Urothelium cell line (cell line): ENCODE measurements at regions not wholly inside any gene's neighbourhood (a gene's known extent, or its start where the extent isn't known, plus 50 kb on each side); places are given as distances from the start of the nearest gene placed in this dataset.

Source experiments
- DNase-seq: peaks from one replicate; pipeline ENCODE4 v3.0.0; 2011; ENCODE audit warnings: low spot score, mixed read lengths
- FAIRE-seq: peaks from 2 replicates; lab custom pipeline; 2011; peaks lifted over from hg19 to GRCh38; lab: Jason Lieb, UNC

DNA sequence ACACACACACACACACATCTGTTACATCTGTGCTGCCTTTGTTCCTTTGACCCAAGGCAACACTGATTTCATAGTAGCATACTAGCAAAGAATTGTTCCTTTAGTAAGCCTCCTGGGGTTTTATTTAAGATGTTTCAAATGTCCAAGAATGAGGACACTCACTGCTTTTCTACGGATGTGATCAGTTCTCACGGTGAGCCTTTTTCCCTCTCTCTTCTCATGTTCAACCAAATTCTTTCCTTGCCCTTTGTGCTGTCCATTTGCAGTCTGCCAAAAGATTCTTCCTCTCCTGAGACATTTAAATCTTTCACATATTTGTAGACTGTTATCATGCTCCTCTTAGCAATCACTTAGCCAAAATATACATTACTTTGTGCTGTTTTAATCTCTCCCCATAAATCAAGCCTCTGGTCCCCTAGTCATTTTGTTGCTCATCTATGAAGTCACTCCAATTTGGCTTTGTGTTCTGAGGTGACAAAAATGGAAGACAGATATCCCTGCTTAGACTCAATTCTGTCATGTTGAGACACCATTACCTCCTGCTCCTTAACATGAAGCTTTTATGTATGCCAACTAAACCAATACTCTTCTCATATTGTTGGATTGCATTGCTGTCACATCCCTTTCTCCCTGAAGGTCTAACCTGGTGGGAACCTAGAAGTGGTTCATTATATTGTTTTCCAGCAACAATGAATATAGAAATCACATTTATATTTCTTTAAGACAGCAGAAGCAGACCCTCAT, 1605.3 kb upstream of the ACVR2A start:
- DNase-seq, result no peak
- FAIRE-seq, result no peak

DNA sequence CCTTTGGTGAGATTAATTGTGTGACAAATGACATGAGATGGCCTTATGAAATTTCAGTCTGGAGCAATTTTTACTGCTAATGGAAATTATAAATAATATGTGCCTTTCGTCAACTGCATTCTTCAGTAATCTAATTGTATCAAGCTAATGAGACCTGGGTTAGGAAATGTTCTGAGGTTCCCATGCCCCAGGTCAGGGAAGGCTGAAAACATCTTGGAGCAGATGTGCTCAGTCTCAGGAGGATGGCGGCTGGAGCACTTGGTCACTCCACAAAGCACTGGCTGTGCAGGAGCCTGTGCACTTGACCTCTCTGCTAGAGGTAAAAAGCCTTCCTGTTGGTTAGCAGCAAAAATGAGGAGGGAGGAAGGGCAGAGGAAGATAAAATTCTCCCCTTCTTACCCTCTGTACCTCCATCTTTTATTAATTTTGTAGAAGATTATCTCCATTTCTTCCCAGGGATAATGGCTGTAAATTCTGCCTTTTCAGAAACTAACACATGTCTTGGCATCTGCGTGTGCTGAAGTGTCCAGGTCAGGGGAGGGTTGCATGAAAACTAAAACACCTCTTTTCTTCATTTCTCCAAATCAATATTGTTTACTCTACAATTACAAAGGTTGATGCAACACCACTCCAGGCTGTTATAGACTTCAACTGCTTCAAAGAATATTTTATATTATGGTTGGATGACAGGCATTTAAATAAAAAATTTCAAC, 1606.4 kb upstream of the ACVR2A start:
- DNase-seq (no peak), FAIRE-seq (no peak)

DNA sequence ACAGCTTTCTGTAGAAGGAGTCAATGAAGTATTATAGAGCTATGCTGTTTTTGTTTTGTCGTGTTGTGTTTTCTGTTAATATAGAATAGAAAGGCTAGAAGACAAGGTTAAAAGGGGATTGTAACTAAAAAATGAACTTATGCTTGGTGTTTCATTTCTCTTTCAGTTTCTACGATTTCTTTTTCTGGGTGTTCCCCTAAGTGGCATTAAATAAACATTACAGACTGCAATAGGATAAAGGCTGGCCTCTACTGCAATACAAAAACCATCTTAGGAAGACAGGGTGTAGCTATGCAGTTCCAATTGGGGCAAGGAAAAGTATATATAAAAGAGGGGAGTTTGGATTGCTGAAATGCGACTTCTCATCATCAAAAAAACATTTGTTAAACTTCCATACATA, 1609.7 kb upstream of the ACVR2A start:
- FAIRE-seq, result no peak
- DNase-seq, result no peak

DNA sequence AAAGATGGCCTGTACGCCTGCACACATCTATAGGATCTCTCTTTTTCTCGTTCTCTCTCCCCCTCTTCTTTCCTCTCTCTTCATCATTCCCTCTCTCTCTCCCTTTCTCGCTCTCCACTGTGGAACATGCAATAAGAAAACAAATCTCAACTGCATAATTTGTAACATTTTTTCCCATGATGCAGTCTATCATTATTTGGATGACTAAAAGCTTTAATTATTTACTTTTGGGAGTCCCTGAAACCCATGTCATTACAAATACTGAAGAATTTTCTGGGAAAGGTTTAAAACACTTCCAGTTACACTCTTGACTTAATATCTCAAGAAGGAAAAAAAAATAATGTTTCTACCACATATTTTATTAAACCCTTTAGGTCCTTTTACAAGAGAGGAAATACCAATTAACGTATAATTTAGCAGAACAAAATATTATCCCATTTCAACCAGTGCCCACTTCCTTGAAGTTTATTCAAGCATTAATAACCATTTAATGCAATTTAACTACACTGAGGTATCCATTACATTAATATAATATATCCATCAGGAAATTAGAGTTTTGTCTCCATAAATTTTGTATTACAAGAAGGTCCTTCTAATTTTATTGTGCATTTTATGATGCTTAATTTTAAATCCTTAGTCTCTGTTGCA, 1615.2 kb upstream of the ACVR2A start:
- DNase-seq, result no peak
- no peak for FAIRE-seq

- DNase-seq, result no peak
- no peak for FAIRE-seq
Observed at GRCh38 chr2:146228466-146229058, 1616.3 kb upstream of the ACVR2A start.

- FAIRE-seq, result no peak
- no peak for DNase-seq
Observed at GRCh38 chr2:146228020-146228393, 1616.8 kb upstream of the ACVR2A start.

DNA sequence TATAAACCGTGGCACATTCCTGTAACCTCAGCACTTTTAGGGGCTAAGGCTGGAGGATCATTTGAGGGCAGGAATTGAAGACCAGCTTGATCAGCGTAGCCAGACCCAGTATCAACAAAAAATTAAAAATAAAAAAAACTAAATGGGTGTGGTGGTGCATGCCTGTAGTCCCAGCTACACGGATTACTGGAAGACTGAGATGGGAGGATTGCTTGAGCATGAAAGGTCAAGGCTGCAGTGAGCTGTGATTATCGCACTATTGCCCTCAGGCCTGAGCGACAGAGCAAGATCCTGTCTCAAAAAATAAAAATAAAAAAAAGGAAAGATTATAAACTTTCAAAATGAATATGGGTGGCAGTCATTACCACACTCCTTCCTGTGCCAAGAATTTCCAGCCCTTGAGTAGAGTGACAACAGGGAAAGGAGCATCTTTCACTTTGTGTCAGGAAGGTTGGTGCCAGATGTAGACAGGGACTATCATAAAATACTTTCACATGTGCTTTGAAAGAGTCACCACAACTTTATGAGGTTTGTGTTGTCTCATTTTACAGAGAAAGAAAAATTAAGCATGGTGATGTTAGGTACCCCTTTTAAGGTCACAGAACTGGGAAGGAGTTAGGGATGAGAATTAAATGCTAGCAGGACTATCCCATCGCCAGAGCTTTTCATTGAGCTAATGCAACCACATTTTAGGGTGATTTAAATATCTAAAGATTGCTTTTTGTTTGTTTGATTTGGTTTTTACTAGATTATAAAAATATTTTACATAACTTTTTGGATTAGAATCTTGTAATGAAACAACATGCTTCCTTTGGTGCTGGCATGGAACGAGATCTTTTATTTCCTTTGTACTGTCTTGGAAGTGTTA, 1617.4 kb upstream of the ACVR2A start:
- FAIRE-seq, result no peak

DNA sequence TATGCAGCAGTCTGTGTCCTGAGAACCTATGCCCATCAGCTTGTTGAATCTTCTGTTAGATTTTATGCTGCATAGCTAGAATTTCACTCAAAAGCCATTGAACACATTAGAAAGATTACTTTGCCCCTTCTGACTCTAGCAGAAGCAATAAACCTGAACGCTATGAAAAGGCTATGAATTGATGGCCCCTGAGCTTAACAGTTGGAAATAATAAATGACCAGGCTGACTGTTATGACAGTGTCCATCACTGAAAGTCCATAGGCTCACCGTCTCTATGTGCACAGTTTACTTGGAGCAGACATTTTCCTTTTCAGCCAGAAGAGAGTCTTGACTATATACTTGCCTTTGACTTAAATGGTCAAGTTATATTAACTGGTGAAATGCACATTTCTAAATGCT, 1618.8 kb upstream of the ACVR2A start:
- no peak for FAIRE-seq

More for the DNA sequence above, 1617.4 kb upstream of the ACVR2A start:
- no peak for DNase-seq

DNA sequence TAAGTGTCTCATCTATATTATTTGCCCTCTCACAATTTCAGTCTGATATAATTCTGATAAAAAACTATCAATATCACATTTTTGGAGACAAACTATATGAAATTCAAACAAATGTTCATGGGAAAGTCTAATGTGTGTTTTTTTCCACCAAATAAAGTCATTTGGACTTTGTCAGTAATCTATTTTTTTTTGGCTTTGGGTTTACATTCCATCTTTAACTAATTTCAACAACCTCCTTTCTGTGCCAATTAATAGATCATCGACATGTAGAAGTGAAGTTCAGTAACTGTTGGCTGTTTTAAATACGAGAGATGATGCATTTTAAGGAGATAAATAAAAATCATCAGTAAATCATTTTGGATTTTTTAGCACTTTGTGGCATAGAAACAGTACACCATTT, 1623.0 kb upstream of the ACVR2A start:
- DNase-seq (no peak), FAIRE-seq (no peak)

More for the DNA sequence above, 1618.8 kb upstream of the ACVR2A start:
- DNase-seq, result no peak

GRCh38 chr2:146220957-146221356, 1623.9 kb upstream of the ACVR2A start:
- FAIRE-seq (no peak), DNase-seq (no peak)

DNA sequence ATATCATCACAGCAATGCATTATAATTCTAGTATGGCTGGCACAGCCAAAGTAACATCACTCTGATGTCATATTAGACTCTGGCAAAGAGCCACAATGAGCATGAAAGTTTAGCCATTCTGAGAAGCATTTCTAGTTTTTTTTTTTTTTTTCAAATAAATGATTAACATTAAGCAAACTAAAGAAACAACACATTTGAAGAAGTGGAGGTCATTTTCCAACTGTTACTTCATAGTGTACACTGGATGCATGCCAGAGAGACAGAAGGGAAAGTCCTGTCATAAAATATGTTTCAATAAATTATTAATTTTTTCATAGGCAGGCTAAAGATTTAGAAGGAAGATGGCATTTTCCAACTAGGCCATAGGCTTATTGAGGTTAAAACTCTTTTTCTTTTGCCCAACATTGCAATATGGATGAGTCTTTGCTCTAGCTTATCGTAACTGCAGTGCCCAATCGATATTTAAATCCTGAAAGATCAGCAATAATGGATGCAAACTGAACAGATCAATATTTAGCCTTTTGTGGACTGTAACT, 1630.4 kb upstream of the ACVR2A start:
- FAIRE-seq (no peak), DNase-seq (no peak)

DNA sequence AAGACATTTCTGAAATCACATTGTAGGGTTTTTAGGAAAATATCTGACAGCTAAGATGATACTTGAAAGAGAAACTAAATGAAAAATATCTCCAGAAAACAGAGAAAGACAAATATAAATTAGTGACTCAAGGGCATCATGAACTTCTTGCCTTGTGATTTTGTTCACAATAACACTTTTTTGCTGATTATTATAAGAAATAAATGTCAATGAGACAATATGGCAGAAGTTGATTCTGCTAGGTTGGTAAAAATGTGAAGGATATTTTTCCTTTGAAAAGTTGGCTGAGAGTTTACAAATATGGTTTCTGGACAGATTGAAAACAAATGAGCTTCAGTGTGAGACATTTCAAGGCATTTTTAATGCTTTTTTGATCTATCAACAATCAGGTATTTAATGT, 1631.2 kb upstream of the ACVR2A start:
- no peak for DNase-seq
- no peak for FAIRE-seq

DNA sequence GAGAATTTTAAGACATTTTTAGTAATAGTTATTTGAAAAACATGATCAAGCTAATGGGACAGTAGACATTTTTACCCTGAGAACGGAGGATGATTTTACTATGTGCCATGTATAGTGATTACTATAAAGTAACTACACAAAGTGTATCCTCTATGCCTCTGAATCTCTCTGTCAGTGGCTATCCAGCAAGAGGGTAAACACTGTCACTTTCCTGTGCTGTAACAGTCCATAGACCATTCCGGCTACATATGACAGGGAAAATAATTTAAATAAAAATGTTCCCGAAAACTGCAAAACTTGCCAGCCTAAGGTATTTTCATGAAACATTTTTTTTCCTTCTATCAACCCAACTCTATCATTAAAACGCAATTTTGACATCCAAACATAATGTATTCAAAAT, 1632.2 kb upstream of the ACVR2A start:
- no peak for FAIRE-seq
- no peak for DNase-seq

DNA sequence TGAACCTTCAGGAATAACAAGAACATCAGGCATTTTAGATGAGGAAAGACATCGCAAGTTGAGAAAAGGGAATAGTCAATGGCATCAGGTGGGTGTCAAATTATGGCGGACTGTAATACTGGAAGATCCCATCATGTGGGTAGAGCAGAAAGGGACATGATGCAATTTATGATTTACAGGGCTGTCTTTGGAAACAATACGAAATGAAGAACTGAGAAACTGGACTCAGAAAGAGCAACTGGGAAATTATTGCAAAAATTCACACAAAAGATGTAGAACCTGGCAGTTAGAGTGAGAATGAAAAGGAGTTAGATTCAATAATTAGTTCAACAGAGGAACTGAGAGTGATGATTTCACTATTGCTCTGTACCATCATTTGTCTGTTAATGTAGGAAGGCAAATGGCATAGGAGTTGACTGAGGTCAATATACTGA, 1635.0 kb upstream of the ACVR2A start:
- DNase-seq (no peak), FAIRE-seq (no peak)

GRCh38 chr2:146207901-146208300, 1636.9 kb upstream of the ACVR2A start:
- DNase-seq (no peak), FAIRE-seq (no peak)

- DNase-seq (no peak), FAIRE-seq (no peak)
Observed at GRCh38 chr2:146207417-146207816, 1637.4 kb upstream of the ACVR2A start.

DNA sequence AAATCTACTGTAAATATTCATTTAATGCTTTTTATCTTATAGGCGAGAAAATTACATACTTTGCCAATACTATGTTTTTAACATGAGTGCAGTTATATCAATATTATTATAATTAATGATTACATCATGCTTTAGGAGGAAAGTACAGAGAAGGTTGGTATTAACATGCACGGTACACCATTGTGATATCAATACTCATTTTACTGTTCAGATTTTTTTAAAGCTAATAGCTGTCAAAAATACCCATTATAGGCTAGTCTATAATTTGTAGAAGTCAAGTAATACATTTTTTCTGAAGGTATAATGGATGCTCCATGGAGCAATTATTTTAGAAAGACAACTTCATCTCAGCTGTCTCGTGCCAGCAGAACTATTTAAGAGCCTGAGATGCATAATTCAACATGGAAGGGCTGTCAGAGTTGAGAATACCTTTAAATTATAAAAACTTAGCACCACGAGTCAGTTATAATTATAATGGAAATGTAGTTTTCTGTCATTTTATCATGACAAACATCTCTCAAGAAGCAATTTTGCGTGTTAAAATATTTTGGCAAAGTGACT, 1641.7 kb upstream of the ACVR2A start:
- DNase-seq, result no peak
- no peak for FAIRE-seq

DNA sequence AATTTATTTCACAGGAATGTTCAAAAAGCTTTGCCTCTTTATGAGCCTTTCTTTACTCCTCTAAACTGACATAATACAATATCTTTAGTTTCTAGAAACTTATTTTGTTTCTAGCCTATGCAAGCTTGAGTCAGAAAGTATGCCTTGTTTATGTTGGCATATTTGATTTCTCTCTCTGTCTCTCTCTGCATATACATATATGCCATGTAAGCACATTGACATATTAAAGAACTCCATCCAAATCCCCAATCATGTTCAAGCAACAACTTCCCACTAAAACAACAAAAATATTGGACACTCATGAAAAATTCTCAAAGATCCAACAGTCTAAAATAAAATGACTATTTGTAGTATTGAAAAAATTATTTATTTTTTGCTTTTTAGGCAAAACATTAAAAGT, 1651.2 kb upstream of the ACVR2A start:
- FAIRE-seq, result no peak
- no peak for DNase-seq

DNA sequence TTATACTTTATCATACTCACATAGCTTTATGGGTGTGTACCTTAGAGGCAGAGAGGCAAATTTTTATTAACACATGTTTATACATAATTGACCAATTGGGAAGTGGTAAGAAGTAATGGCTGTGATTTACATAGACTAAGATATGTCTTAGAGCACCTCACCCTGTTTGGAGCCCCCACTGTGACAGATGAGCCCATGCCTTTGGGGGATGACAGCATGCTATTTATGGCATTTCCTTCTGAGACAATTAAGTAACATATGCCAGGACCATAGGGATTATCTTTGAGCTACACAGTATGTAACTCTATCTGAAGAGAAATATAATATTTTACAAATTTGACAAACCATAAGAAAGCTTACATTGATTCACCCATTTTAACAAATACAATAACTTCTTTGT, 1655.3 kb upstream of the ACVR2A start:
- no peak for DNase-seq
- FAIRE-seq, result no peak

DNA sequence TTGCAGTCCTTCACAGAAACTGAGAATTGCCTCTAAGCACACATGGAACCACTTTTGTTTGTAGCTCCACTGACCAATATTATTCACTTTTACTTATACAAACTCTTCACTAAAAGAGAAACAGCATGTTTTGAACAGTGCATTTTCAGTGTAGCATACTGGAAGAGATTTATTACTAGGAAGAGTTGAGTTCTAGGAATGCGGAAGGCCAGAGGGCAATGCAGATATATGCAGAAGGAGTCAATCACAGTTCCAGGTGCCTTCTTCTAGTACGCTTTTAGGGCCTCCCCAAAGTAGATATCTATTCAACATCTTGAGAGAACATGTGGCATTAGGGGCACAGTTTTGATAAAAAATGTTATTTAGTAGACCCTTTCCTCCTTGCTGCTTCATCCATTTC, 1654.0 kb upstream of the ZEB2 start:
- no peak for FAIRE-seq

More for the DNA sequence above, 1654.0 kb upstream of the ZEB2 start:
- no peak for DNase-seq
